ENCODE measurements at regions not wholly inside any gene's neighbourhood (a gene's known extent, or its start where the extent isn't known, plus 50 kb on each side); places are given as distances from the start of the nearest gene placed in this dataset.
"Not testable (repeated sequence)": the region's sequence is repeated elsewhere in the genome, so short reads cannot be mapped to it uniquely, and the experiment has no call there.

- H3K4me2 ChIP-seq (ENCODE audit: control insufficient read depth, extremely low read depth, insufficient read depth, low read depth, low read length), result no peak overlapping the region
- no peaks in the 10 kb centered on the region for H4K20me1 ChIP-seq (ENCODE audit: control insufficient read depth, extremely low read depth, insufficient read depth, low read length)
- no peaks in the 10 kb centered on the region for H3K9me1 ChIP-seq (ENCODE audit: control insufficient read depth, extremely low read depth, insufficient read depth, low read length)
- TF ChIP-seq EZH2 (IDR thresholded peaks at IDR 0.05; ENCODE audit: low read length) (no peak), CTCF (optimal IDR thresholded peaks at IDR 0.05 in 1 of 3, IDR thresholded peaks at IDR 0.05 in 1 of 3, conservative IDR thresholded peaks at IDR 0.05 in 1 of 3; ENCODE audit: extremely low read depth in 1 of 3, insufficient read depth in 2 of 3, low read length in 3 of 3) (no peak)
- no peak overlapping the region for H3K9ac ChIP-seq (ENCODE audit: control insufficient read depth, extremely low read depth, insufficient read depth, low read length)
- no peaks in the 10 kb centered on the region for H3K79me2 ChIP-seq (ENCODE audit: control insufficient read depth, insufficient read depth, low read length)
- H2AFZ ChIP-seq (ENCODE audit: control insufficient read depth, low read length), result no peak overlapping the region
- H3K9me3 ChIP-seq (ENCODE audit: control insufficient read depth, low read depth, low read length), result no peaks in the 10 kb centered on the region
- H3K4me3 ChIP-seq (ENCODE audit: control insufficient read depth in 2 of 3, extremely low read depth in 1 of 3, insufficient read depth in 2 of 3, low read depth in 1 of 3, low read length in 3 of 3), result no peak overlapping the region
- no peaks in the 10 kb centered on the region for H3K4me1 ChIP-seq (ENCODE audit: control insufficient read depth, extremely low read depth, insufficient read depth, low read length)
- dilution Hi-C loops (cut with MboI; ENCODE audit: extremely low pct_ligation_motif_present, low sequenced_read_pairs), result no loop called here
- H3K36me3 ChIP-seq (ENCODE audit: control insufficient read depth in 2 of 2, extremely low read depth in 1 of 2, insufficient read depth in 2 of 2, low read length in 2 of 2), result no peaks in the 10 kb centered on the region
- no peaks in the 10 kb centered on the region for H3K27me3 ChIP-seq (ENCODE audit: control insufficient read depth, extremely low read depth, insufficient read depth, low read length)
- FAIRE-seq (no peak), DNase-seq (ENCODE audit: low read depth, low spot score) (no peak)
- H3K27ac ChIP-seq (ENCODE audit: control insufficient read depth, insufficient read depth, low read length), result no peak overlapping the region
Observed at GRCh38 chr7:9031386-9031785, 598.0 kb downstream of the NXPH1 start.

DNA sequence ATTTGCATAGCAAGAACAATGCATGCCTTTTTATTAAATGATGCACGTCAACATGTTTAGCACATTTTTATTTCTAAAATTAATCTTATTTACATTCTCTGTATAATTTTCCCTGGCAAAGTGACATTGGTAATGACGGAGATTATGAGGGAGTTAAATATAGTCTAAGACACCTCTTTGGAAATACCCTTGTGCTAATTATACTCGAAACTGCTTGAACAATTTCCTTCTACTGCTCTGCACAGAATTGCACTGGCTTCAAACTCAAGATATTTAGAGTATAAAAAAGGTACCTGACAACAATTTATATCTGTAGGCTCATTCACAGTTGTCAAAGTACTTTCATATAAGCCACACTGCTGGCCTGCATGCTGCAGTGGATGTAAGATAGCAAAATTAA, 602.7 kb downstream of the NXPH1 start:
- no peaks in the 10 kb centered on the region for H3K4me1 ChIP-seq (ENCODE audit: control insufficient read depth, extremely low read depth, insufficient read depth, low read length)
- FAIRE-seq (no peak), DNase-seq (ENCODE audit: low read depth, low spot score) (no peak)
- no peaks in the 10 kb centered on the region for H3K79me2 ChIP-seq (ENCODE audit: control insufficient read depth, insufficient read depth, low read length)
- no peaks in the 10 kb centered on the region for H3K9me3 ChIP-seq (ENCODE audit: control insufficient read depth, low read depth, low read length)
- no peaks in the 10 kb centered on the region for H3K27me3 ChIP-seq (ENCODE audit: control insufficient read depth, extremely low read depth, insufficient read depth, low read length)
- H3K9ac ChIP-seq (ENCODE audit: control insufficient read depth, extremely low read depth, insufficient read depth, low read length), result no peak overlapping the region
- H3K9me1 ChIP-seq (ENCODE audit: control insufficient read depth, extremely low read depth, insufficient read depth, low read length), result no peaks in the 10 kb centered on the region
- no peak overlapping the region for H2AFZ ChIP-seq (ENCODE audit: control insufficient read depth, low read length)
- H3K4me2 ChIP-seq (ENCODE audit: control insufficient read depth, extremely low read depth, insufficient read depth, low read depth, low read length), result no peak overlapping the region
- dilution Hi-C loops (cut with MboI; ENCODE audit: extremely low pct_ligation_motif_present, low sequenced_read_pairs), result no loop called here
- no peaks in the 10 kb centered on the region for H3K36me3 ChIP-seq (ENCODE audit: control insufficient read depth in 2 of 2, extremely low read depth in 1 of 2, insufficient read depth in 2 of 2, low read length in 2 of 2)
- no peaks in the 10 kb centered on the region for H4K20me1 ChIP-seq (ENCODE audit: control insufficient read depth, extremely low read depth, insufficient read depth, low read length)
- no peak for TF ChIP-seq EZH2 (IDR thresholded peaks at IDR 0.05; ENCODE audit: low read length)
- H3K27ac ChIP-seq (ENCODE audit: control insufficient read depth, insufficient read depth, low read length), result no peak overlapping the region
- no peak overlapping the region for H3K4me3 ChIP-seq (ENCODE audit: control insufficient read depth in 2 of 3, extremely low read depth in 1 of 3, insufficient read depth in 2 of 3, low read depth in 1 of 3, low read length in 3 of 3)

DNA sequence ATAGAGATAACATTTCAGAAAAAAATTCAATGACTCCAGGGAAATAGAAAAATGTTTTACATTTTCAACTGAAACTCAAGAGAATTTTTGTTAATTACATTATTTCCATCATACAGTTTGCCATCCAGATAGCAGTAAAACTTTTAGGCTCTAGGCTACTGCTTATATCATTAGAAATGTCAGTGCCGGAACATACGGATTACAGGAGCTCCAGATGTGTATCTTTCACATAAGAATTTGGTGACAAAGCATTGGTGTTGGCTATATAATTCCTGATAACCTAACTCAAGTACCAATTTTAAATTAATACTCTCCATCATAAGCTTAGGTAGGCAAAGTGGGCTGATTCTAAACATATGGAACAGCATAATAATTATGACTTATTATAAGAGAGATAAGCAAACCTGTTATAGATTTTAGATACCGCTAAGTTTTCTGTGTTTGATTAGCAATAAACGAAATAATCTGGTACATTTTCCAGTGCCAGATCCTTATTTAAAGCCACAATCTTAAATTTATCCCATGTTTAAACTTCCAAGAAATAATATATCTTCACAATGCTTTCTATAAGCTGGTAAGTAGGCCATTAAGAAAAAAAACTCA, 637.9 kb downstream of the NXPH1 start:
- dilution Hi-C loops (cut with MboI; ENCODE audit: extremely low pct_ligation_motif_present, low sequenced_read_pairs), result no loop called here
- no peaks in the 10 kb centered on the region for H3K9me1 ChIP-seq (ENCODE audit: control insufficient read depth, extremely low read depth, insufficient read depth, low read length)
- no peak overlapping the region for H3K27ac ChIP-seq (ENCODE audit: control insufficient read depth, insufficient read depth, low read length)
- H3K9ac ChIP-seq (ENCODE audit: control insufficient read depth, extremely low read depth, insufficient read depth, low read length), result no peak overlapping the region
- no peaks in the 10 kb centered on the region for H3K9me3 ChIP-seq (ENCODE audit: control insufficient read depth, low read depth, low read length)
- H3K27me3 ChIP-seq (ENCODE audit: control insufficient read depth, extremely low read depth, insufficient read depth, low read length), result no peaks in the 10 kb centered on the region
- no peak overlapping the region for H3K4me2 ChIP-seq (ENCODE audit: control insufficient read depth, extremely low read depth, insufficient read depth, low read depth, low read length)
- no peaks in the 10 kb centered on the region for H4K20me1 ChIP-seq (ENCODE audit: control insufficient read depth, extremely low read depth, insufficient read depth, low read length)
- TF ChIP-seq EZH2 (IDR thresholded peaks at IDR 0.05; ENCODE audit: low read length), result no peak
- TF ChIP-seq CTCF (optimal IDR thresholded peaks at IDR 0.05 in 1 of 3, IDR thresholded peaks at IDR 0.05 in 1 of 3, conservative IDR thresholded peaks at IDR 0.05 in 1 of 3; ENCODE audit: extremely low read depth in 1 of 3, insufficient read depth in 2 of 3, low read length in 3 of 3), result no peak
- FAIRE-seq (no peak), DNase-seq (ENCODE audit: low read depth, low spot score) (no peak)
- no peak overlapping the region for H3K4me3 ChIP-seq (ENCODE audit: control insufficient read depth in 2 of 3, extremely low read depth in 1 of 3, insufficient read depth in 2 of 3, low read depth in 1 of 3, low read length in 3 of 3)
- no peaks in the 10 kb centered on the region for H3K79me2 ChIP-seq (ENCODE audit: control insufficient read depth, insufficient read depth, low read length)
- H2AFZ ChIP-seq (ENCODE audit: control insufficient read depth, low read length), result no peak overlapping the region
- H3K4me1 ChIP-seq (ENCODE audit: control insufficient read depth, extremely low read depth, insufficient read depth, low read length), result no peaks in the 10 kb centered on the region
- no peaks in the 10 kb centered on the region for H3K36me3 ChIP-seq (ENCODE audit: control insufficient read depth in 2 of 2, extremely low read depth in 1 of 2, insufficient read depth in 2 of 2, low read length in 2 of 2)

GRCh38 chr7:9075774-9076173, 642.4 kb downstream of the NXPH1 start:
- FAIRE-seq, result not testable (repeated sequence)

More at GRCh38 chr7:9075774-9076173, 642.4 kb downstream of the NXPH1 start:
- H3K27ac ChIP-seq (ENCODE audit: control insufficient read depth, insufficient read depth, low read length); H3K9ac ChIP-seq (ENCODE audit: control insufficient read depth, extremely low read depth, insufficient read depth, low read length); H3K9me1 ChIP-seq (ENCODE audit: control insufficient read depth, extremely low read depth, insufficient read depth, low read length); H2AFZ ChIP-seq (ENCODE audit: control insufficient read depth, low read length); dilution Hi-C loops (cut with MboI; ENCODE audit: extremely low pct_ligation_motif_present, low sequenced_read_pairs); H3K9me3 ChIP-seq (ENCODE audit: control insufficient read depth, low read depth, low read length); H3K36me3 ChIP-seq (ENCODE audit: control insufficient read depth in 2 of 2, extremely low read depth in 1 of 2, insufficient read depth in 2 of 2, low read length in 2 of 2); H3K4me3 ChIP-seq (ENCODE audit: control insufficient read depth in 2 of 3, extremely low read depth in 1 of 3, insufficient read depth in 2 of 3, low read depth in 1 of 3, low read length in 3 of 3); H3K27me3 ChIP-seq (ENCODE audit: control insufficient read depth, extremely low read depth, insufficient read depth, low read length); H3K4me2 ChIP-seq (ENCODE audit: control insufficient read depth, extremely low read depth, insufficient read depth, low read depth, low read length); H3K79me2 ChIP-seq (ENCODE audit: control insufficient read depth, insufficient read depth, low read length); H4K20me1 ChIP-seq (ENCODE audit: control insufficient read depth, extremely low read depth, insufficient read depth, low read length); H3K4me1 ChIP-seq (ENCODE audit: control insufficient read depth, extremely low read depth, insufficient read depth, low read length); DNase-seq (ENCODE audit: low read depth, low spot score): not testable (repeated sequence)

Data from keratinocyte (primary cell).